ENCODE measurements at regions not wholly inside any gene's neighbourhood (a gene's known extent, or its start where the extent isn't known, plus 50 kb on each side); places are given as distances from the start of the nearest gene placed in this dataset.

DNA sequence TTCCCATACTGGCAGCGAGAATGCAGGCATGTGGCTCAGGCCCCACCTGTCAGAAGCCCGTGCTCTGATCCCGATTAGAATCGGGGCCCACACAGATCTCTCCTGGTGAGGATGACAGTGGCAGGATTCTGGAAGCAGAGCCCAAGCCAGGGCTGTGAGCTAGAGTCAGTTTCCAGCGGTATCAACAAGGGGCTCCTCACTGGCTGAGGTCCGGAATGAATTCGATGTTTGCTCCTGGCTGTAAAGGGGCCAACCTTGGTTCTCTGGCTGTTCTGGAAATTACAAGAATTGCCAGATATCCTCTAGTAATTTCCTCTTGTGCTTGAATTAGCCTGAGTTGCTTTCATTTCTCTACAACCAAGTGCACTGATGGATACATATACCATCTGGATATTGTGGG is 129.1 kb upstream of the SPRY4 start:
- TF ChIP-seq, protein P1, sequence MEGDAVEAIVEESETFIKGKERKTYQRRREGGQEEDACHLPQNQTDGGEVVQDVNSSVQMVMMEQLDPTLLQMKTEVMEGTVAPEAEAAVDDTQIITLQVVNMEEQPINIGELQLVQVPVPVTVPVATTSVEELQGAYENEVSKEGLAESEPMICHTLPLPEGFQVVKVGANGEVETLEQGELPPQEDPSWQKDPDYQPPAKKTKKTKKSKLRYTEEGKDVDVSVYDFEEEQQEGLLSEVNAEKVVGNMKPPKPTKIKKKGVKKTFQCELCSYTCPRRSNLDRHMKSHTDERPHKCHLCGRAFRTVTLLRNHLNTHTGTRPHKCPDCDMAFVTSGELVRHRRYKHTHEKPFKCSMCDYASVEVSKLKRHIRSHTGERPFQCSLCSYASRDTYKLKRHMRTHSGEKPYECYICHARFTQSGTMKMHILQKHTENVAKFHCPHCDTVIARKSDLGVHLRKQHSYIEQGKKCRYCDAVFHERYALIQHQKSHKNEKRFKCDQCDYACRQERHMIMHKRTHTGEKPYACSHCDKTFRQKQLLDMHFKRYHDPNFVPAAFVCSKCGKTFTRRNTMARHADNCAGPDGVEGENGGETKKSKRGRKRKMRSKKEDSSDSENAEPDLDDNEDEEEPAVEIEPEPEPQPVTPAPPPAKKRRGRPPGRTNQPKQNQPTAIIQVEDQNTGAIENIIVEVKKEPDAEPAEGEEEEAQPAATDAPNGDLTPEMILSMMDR (IDR thresholded peaks at IDR 0.05): no peak
- no peak for TF ChIP-seq POLR2A (IDR thresholded peaks at IDR 0.05)
